ENCODE measurements at regions not wholly inside any gene's neighbourhood (a gene's known extent, or its start where the extent isn't known, plus 50 kb on each side); places are given as distances from the start of the nearest gene placed in this dataset.

- TF ChIP-seq CTCF (IDR thresholded peaks at IDR 0.05), result no peak
- no peak for TF ChIP-seq POLR2A (IDR thresholded peaks at IDR 0.05)
- TF ChIP-seq POLR2AphosphoS5 (IDR thresholded peaks at IDR 0.05; ENCODE audit: insufficient read depth in 1 of 2, low read depth in 1 of 2), result no peak
These were observed 466.9 kb upstream of the SUCLG2 start for GRCh38 chr3:68121287-68121686.

Measured in vagina (tissue), 2 donors.